ENCODE measurements at regions not wholly inside any gene's neighbourhood (a gene's known extent, or its start where the extent isn't known, plus 50 kb on each side); places are given as distances from the start of the nearest gene placed in this dataset.
"Not testable (repeated sequence)": the region's sequence is repeated elsewhere in the genome, so short reads cannot be mapped to it uniquely, and the experiment has no call there.

- no peak for TF ChIP-seq CTCF (IDR thresholded peaks at IDR 0.05; ENCODE audit: low read depth, low read length, missing control alignments)
- in situ Hi-C loops (cut with HindIII; ENCODE audit: low sequenced_read_pairs), result no loop called here
Observed at GRCh38 chr2:223319601-223320000, 267.6 kb downstream of the KCNE4 start.

GRCh38 chr2:223324402-223324801 is 272.4 kb downstream of the KCNE4 start:
- TF ChIP-seq CTCF (IDR thresholded peaks at IDR 0.05; ENCODE audit: low read depth, low read length, missing control alignments), result no peak
- DNase-seq (ENCODE audit: low read depth), result no peak
- in situ Hi-C loops (cut with HindIII; ENCODE audit: low sequenced_read_pairs), result no loop called here
- no peak overlapping the region for H3K4me3 ChIP-seq (ENCODE audit: low read depth, low read length)

More at GRCh38 chr2:223319601-223320000, 267.6 kb downstream of the KCNE4 start:
- no peak overlapping the region for H3K4me3 ChIP-seq (ENCODE audit: low read depth, low read length)
- DNase-seq (ENCODE audit: low read depth), result no peak

- no peak for DNase-seq (ENCODE audit: low read depth)
- no peak overlapping the region for H3K4me3 ChIP-seq (ENCODE audit: low read depth, low read length)
- in situ Hi-C loops (cut with HindIII; ENCODE audit: low sequenced_read_pairs), result no loop called here
- no peak for TF ChIP-seq CTCF (IDR thresholded peaks at IDR 0.05; ENCODE audit: low read depth, low read length, missing control alignments)
Observed at GRCh38 chr2:223328578-223328977, 273.6 kb downstream of the SCG2 start.

- H3K4me3 ChIP-seq (ENCODE audit: low read depth, low read length); DNase-seq (ENCODE audit: low read depth); in situ Hi-C loops (cut with HindIII; ENCODE audit: low sequenced_read_pairs): not testable (repeated sequence)
Observed at GRCh38 chr2:223330747-223331146, 271.4 kb downstream of the SCG2 start.

- DNase-seq (ENCODE audit: low read depth), result no peak
- in situ Hi-C loops (cut with HindIII; ENCODE audit: low sequenced_read_pairs), result no loop called here
Observed at GRCh38 chr2:223338016-223338415, 264.1 kb downstream of the SCG2 start.

GRCh38 chr2:223357076-223357475 is 245.1 kb downstream of the SCG2 start:
- no peak for TF ChIP-seq CTCF (IDR thresholded peaks at IDR 0.05; ENCODE audit: low read depth, low read length, missing control alignments)
- no peak for DNase-seq (ENCODE audit: low read depth)
- in situ Hi-C loops (cut with HindIII; ENCODE audit: low sequenced_read_pairs), result no loop called here
- no peak overlapping the region for H3K4me3 ChIP-seq (ENCODE audit: low read depth, low read length)

More at GRCh38 chr2:223338016-223338415, 264.1 kb downstream of the SCG2 start:
- no peak overlapping the region for H3K4me3 ChIP-seq (ENCODE audit: low read depth, low read length)
- no peak for TF ChIP-seq CTCF (IDR thresholded peaks at IDR 0.05; ENCODE audit: low read depth, low read length, missing control alignments)

- no peak for TF ChIP-seq CTCF (IDR thresholded peaks at IDR 0.05; ENCODE audit: low read depth, low read length, missing control alignments)
- no peak overlapping the region for H3K4me3 ChIP-seq (ENCODE audit: low read depth, low read length)
- no peak for DNase-seq (ENCODE audit: low read depth)
- in situ Hi-C loops (cut with HindIII; ENCODE audit: low sequenced_read_pairs), result no loop called here
Observed at GRCh38 chr2:223363085-223363484, 239.1 kb downstream of the SCG2 start.

All from astrocyte of the cerebellum (primary cell).